ENCODE measurements at regions not wholly inside any gene's neighbourhood (a gene's known extent, or its start where the extent isn't known, plus 50 kb on each side); places are given as distances from the start of the nearest gene placed in this dataset.

DNA sequence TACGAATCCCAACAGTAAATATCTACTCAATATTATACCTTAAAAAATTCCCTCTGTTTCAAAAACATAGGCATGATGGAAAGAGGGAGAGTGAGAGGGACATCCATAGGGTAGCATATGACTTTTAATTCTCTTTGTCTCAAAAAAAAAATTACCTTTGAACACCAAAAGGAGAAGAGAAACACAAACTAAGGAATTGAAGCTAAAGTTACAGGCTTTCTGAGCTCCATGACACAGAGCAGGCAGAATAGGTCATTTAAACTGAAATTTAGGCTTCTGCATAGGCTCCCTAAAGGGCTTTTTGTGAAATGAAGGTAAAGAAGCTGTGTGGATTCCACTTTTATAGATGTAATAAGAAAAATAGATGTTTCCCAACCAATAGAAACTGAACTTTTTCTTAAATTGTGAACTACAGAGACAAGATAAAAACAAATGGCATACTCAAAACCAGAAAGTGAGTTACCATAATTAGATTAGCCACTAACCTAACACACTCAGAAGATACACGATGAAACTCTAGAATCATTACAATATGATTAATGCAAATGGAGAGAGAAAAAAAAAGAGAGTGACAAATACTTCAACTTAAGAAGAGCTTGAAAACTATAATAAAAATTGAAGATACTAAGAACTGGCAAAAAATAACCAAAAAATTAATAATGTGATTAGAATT, 584.6 kb downstream of the GABRG1 start:
- no peak for DNase-seq (ENCODE audit: low spot score)

DNA sequence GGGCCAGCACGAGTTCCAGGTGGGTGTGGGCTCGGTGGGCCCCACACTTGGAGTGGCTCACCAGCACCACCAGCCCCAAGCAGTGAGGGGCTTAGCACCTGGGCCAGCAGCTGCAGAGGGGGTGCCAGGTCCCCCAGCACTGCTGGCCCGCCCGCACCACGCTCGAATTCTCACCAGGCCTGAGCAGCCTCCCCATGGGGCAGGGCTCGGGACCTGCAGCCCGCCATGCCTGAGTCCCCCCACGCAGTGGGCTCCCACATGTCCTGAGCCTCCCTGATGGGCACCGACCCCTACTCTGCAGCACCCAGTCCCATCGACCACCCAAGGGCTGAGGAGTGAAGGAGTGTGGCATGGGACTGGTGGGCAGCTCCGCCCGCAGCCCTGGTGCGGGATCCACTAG, 593.4 kb downstream of the GABRG1 start:
- no peak for DNase-seq (ENCODE audit: low spot score)
- TF ChIP-seq, protein P1, sequence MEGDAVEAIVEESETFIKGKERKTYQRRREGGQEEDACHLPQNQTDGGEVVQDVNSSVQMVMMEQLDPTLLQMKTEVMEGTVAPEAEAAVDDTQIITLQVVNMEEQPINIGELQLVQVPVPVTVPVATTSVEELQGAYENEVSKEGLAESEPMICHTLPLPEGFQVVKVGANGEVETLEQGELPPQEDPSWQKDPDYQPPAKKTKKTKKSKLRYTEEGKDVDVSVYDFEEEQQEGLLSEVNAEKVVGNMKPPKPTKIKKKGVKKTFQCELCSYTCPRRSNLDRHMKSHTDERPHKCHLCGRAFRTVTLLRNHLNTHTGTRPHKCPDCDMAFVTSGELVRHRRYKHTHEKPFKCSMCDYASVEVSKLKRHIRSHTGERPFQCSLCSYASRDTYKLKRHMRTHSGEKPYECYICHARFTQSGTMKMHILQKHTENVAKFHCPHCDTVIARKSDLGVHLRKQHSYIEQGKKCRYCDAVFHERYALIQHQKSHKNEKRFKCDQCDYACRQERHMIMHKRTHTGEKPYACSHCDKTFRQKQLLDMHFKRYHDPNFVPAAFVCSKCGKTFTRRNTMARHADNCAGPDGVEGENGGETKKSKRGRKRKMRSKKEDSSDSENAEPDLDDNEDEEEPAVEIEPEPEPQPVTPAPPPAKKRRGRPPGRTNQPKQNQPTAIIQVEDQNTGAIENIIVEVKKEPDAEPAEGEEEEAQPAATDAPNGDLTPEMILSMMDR (IDR thresholded peaks at IDR 0.05; ENCODE audit: extremely low read depth, missing control alignments): no peak

More for the DNA sequence above, 584.6 kb downstream of the GABRG1 start:
- TF ChIP-seq, protein P1 (IDR thresholded peaks at IDR 0.05; ENCODE audit: extremely low read depth, missing control alignments): no peak

DNA sequence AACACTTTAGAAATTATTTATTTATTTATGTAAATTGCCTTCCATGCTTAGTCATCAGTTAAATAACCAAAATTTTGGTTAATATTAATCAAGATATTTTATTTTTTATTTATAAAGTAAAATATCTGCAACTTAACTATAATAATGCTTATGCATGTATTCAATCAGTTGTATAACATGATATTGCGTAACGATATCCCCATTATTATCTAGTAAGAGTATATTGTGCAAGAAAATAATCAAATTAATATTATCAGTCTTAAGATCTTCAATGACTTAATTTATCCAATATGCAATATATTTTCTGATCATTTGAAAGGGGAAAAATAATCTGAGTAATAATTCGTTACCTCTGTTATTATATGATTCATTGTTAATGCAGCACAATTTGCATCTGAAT, 596.7 kb downstream of the GABRG1 start:
- no peak for DNase-seq (ENCODE audit: low spot score)
- TF ChIP-seq, protein P1 (IDR thresholded peaks at IDR 0.05; ENCODE audit: extremely low read depth, missing control alignments): no peak

DNA sequence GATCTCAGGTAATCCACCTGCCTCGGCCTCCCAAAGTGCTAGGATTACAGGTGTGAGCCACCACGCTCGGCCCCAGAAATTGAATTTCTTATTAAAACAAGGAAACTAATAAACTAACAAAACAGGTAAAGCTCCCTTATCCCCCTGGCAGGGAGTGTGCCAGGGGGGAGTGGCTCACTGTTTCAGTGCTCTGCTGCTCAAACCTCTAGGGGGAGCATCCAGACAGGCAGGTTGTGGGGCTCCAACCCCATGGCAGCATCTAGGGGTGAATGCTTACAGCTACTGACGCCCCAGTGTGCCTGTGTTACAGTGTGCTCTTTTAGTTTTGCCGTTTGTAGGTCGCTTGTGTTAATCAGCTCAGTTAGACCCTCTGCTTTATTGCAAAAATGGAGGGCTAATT, 605.0 kb downstream of the GABRG1 start:
- TF ChIP-seq, protein P1 (IDR thresholded peaks at IDR 0.05; ENCODE audit: extremely low read depth, missing control alignments): no peak
- DNase-seq (ENCODE audit: low spot score): no peak

DNA sequence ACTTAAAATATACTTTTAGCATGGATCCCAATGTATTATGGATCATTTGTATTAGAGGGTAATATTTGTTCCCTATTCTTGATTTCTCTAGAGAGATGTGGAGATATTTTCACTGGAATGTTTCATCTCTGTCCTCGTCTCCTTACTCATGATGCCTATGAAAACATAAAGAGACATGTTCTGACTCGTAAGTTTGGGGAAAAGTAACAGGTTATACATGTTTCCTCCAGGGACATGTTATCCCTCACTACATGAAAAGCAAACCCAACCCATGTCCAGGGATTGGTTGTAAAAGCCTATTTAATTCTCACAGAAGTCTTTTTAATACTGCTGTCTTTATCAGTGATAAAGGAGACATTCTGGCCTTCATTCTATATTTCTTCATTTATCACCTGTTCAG, 621.4 kb downstream of the GABRG1 start:
- TF ChIP-seq, protein P1 (IDR thresholded peaks at IDR 0.05; ENCODE audit: extremely low read depth, missing control alignments): no peak
- DNase-seq (ENCODE audit: low spot score): no peak

DNA sequence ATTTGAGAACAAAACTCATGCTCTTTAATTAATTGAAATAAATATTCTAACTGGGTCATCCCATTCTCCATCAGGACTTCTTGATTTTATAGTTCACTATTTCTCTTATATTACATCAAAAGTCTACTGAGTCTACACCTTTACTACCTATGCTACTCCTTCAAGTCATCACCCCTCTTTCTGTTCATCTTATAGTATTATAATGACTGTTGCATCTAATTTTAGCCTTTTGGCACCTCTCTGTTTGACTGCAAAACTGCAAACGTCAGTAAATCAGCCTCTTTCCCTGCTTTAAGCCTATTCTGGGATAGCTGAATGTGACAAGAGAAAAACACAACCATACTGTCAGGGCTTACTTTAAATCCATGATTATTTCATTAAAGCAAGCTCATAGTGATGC, 639.1 kb downstream of the GABRG1 start:
- DNase-seq (ENCODE audit: low spot score): no peak
- TF ChIP-seq, protein P1 (IDR thresholded peaks at IDR 0.05; ENCODE audit: extremely low read depth, missing control alignments): no peak

DNA sequence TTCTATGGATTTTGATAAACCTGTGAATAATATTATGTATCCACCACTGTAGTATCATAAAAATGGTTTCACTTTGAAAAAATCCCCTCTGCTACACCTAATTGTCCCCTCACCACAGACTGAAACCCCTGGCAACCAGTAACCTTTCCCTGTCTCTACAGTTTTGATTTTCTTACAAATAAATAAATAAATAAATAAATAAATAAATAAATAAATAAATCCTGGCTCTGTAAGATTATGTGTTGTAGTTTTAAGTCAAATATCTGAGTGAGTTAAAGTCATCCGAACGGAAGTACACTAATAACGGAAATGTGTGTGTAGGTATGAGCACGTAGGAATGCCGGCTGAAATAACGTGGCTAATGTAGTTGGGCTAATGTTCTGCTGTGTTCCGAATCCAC, 641.5 kb downstream of the GABRG1 start:
- no peak for DNase-seq (ENCODE audit: low spot score)
- TF ChIP-seq, protein P1 (IDR thresholded peaks at IDR 0.05; ENCODE audit: extremely low read depth, missing control alignments): no peak
